SK-N-SH (cell line): ENCODE measurements at regions not wholly inside any gene's neighbourhood (a gene's known extent, or its start where the extent isn't known, plus 50 kb on each side); places are given as distances from the start of the nearest gene placed in this dataset.

Experiments
- CTCF ChIA-PET: fragments of 300-600, 350-600 bp; formaldehyde crosslinking; extraction: SDS; loops from one replicate; lab custom pipeline; 2021; lab: Yijun Ruan, JAX
- POLR2A ChIA-PET: fragments of 350-600 bp; sonication (Branson Sonifier 250); formaldehyde crosslinking; extraction: SDS; loops from one replicate; lab custom pipeline; 2020; ENCODE audit warnings: antibody characterized with exemption, inconsistent platforms; lab: Yijun Ruan, JAX
- DNase-seq: peaks from one replicate; pipeline ENCODE4 v3.0.0; 2012
- H2AFZ ChIP-seq: fragments of 200-600 bp; sonication (generic); 2 replicates; pipeline ENCODE4 v1.8.1; 2016; ENCODE audit warnings: antibody characterized with exemption, mild to moderate bottlenecking, low read depth
- H3F3A ChIP-seq: fragments of 200-600 bp; sonication (generic); replicated peaks from 2 replicates; pipeline ENCODE3; 2016; ENCODE audit warnings: antibody characterized with exemption, mild to moderate bottlenecking; ENCODE audit not compliant: insufficient read depth
- H3K27ac ChIP-seq, 2 experiments: fragments of 200-500 bp in 1 of 2; fragments of 200-600 bp in 1 of 2; sonication (Bioruptor generic) in 1 of 2; sonication (generic), shearing (Covaris generic) in 1 of 2; 2 replicates each; pipeline versions ENCODE4 v1.5.1 to v1.6.1; 2014 to 2016; ENCODE audit warnings: low read depth in 2 of 2, inconsistent platforms in 1 of 2, low read length in 1 of 2, mild to moderate bottlenecking in 1 of 2, mixed read lengths in 1 of 2
- H3K27me3 ChIP-seq: fragments of 200-600 bp; sonication (generic), shearing (Covaris generic); 2 replicates; pipeline ENCODE4 v1.6.1; 2016; ENCODE audit warnings: mixed run types; ENCODE audit not compliant: insufficient read depth
- H3K36me3 ChIP-seq, 2 experiments: fragments of 200-500 bp in 1 of 2; fragments of 200-600 bp in 1 of 2; sonication (Bioruptor generic) in 1 of 2; sonication (generic) in 1 of 2; replicated peaks in 1 of 2; 2 replicates each; pipeline versions ENCODE3 to v1.5.1; 2014 to 2016; ENCODE audit warnings: low read length in 1 of 2, mild to moderate bottlenecking in 1 of 2; ENCODE audit not compliant: insufficient read depth in 2 of 2, control insufficient read depth in 1 of 2
- H3K4me1 ChIP-seq, 2 experiments: fragments of 200-500 bp in 1 of 2; fragments of 200-600 bp in 1 of 2; sonication (Bioruptor generic) in 1 of 2; sonication (generic), shearing (Covaris generic) in 1 of 2; 2 replicates each; pipeline versions ENCODE4 v1.5.1 to v1.6.1; 2014 to 2016; ENCODE audit warnings: low read depth in 1 of 2, low read length in 1 of 2, mixed run types in 1 of 2; ENCODE audit not compliant: insufficient read depth in 2 of 2, control insufficient read depth in 1 of 2
- H3K4me2 ChIP-seq: fragments of 200-600 bp; sonication (generic), shearing (Covaris generic); 2 replicates; pipeline ENCODE4 v1.6.1; 2017; ENCODE audit warnings: mixed run types
- H3K4me3 ChIP-seq, 2 experiments: fragments of 200-500 bp in 1 of 2; fragments of 200-600 bp in 1 of 2; sonication (Bioruptor generic) in 1 of 2; sonication (generic), shearing (Covaris generic) in 1 of 2; 2 replicates each; pipeline versions ENCODE4 v1.5.1 to v1.8.1; 2014 to 2016; ENCODE audit warnings: low read depth in 2 of 2, inconsistent platforms in 1 of 2, low read length in 1 of 2, mild to moderate bottlenecking in 1 of 2, mixed read lengths in 1 of 2, moderate library complexity in 1 of 2
- H3K79me2 ChIP-seq: fragments of 200-600 bp; sonication (generic); 2 replicates; pipeline ENCODE4 v1.8.1; 2017; ENCODE audit warnings: mild to moderate bottlenecking; ENCODE audit not compliant: insufficient read depth
- H3K9ac ChIP-seq: fragments of 200-600 bp; sonication (generic); 2 replicates; pipeline ENCODE4 v1.6.1; 2017; ENCODE audit warnings: mixed run types
- H3K9me2 ChIP-seq: fragments of 200-600 bp; sonication (generic); 2 replicates; pipeline ENCODE4 v1.6.1; 2017; ENCODE audit warnings: mixed run types
- H3K9me3 ChIP-seq: fragments of 200-600 bp; sonication (generic); 2 replicates; pipeline ENCODE4 v1.6.1; 2017; ENCODE audit warnings: mixed run types, mild to moderate bottlenecking, moderate library complexity
- H4K20me1 ChIP-seq: fragments of 200-600 bp; sonication (generic); 2 replicates; pipeline ENCODE4 v1.6.1; 2017; ENCODE audit warnings: mild to moderate bottlenecking, mixed run types; ENCODE audit not compliant: insufficient read depth
- ELF1 ChIP-seq: IDR thresholded peaks from 2 replicates; pipeline ENCODE4 v1.4.0; 2012
- EP300 ChIP-seq, 2 experiments: IDR thresholded peaks; 2 replicates each; pipeline versions ENCODE4 v1.4.0 to v1.6.1; 2012; ENCODE audit warnings: borderline replicate concordance in 1 of 2, low read depth in 1 of 2, low read length in 1 of 2
- EZH2phosphoT487 ChIP-seq: fragments of 200-600 bp; sonication (generic); IDR thresholded peaks from 2 replicates; pipeline ENCODE4 v1.6.1; 2017; ENCODE audit warnings: low read depth, mixed run types, mild to moderate bottlenecking, antibody characterized with exemption, moderate library complexity, borderline replicate concordance
- FOSL2 ChIP-seq: IDR thresholded peaks from 2 replicates; pipeline ENCODE4 v1.4.0; 2012; ENCODE audit warnings: low read depth, mild to moderate bottlenecking, moderate library complexity, borderline replicate concordance
- FOXJ3 ChIP-seq: sonication (generic); formaldehyde crosslinking; IDR thresholded peaks from 2 replicates; pipeline ENCODE4 v1.5.1; 2020; ENCODE audit warnings: mild to moderate bottlenecking, missing genetic modification reagents
- FOXM1 ChIP-seq: IDR thresholded peaks from 2 replicates; pipeline ENCODE4 v1.4.0; 2012; ENCODE audit warnings: low read depth, mild to moderate bottlenecking
- JUND ChIP-seq: IDR thresholded peaks from 2 replicates; pipeline ENCODE4 v1.4.0; 2012
- MAX ChIP-seq: IDR thresholded peaks from 2 replicates; pipeline ENCODE4 v1.4.0; 2012; ENCODE audit warnings: low read depth
- MEF2A ChIP-seq: IDR thresholded peaks from 2 replicates; pipeline ENCODE4 v1.4.0; 2012; ENCODE audit warnings: low read depth, borderline replicate concordance
- MXI1 ChIP-seq: IDR thresholded peaks from 2 replicates; pipeline ENCODE4 v1.6.1; 2012; ENCODE audit warnings: mild to moderate bottlenecking, low read depth, low read length, improper control_type of control experiment
- RCOR1 ChIP-seq: fragments of 150-350 bp; IDR thresholded peaks from 2 replicates; pipeline ENCODE4 v1.6.1; 2017; ENCODE audit warnings: antibody characterized with exemption, low read length
- SIN3A ChIP-seq: IDR thresholded peaks from 2 replicates; pipeline ENCODE4 v1.6.1; 2012; ENCODE audit warnings: low read depth, mild to moderate bottlenecking, low read length, moderate library complexity, borderline replicate concordance
- TAF1 ChIP-seq: IDR thresholded peaks from 2 replicates; pipeline ENCODE4 v1.6.1; 2012; ENCODE audit warnings: low read depth, mild to moderate bottlenecking, low read length, moderate library complexity, borderline replicate concordance
- TCF12 ChIP-seq: IDR thresholded peaks from 2 replicates; pipeline ENCODE4 v1.4.0; 2012
- YY1 ChIP-seq: IDR thresholded peaks from 2 replicates; pipeline ENCODE4 v1.4.0; 2012; ENCODE audit warnings: low read depth, mild to moderate bottlenecking
- ZBTB33 ChIP-seq: IDR thresholded peaks from 2 replicates; pipeline ENCODE4 v1.4.0; 2012; ENCODE audit warnings: low read depth, borderline replicate concordance
- WGBS: methylation state at CpG from one replicate; pipeline ENCODE4 v1.1.6; 2017; ENCODE audit warnings: low lambda C conversion rate; 5-methylcytosine and 5-hydroxymethylcytosine counted together
- TF ChIP-seq, protein P1 (sequence below): fragments of 150-350 bp; IDR thresholded peaks from 2 replicates; pipeline ENCODE4 v1.6.1; 2017; ENCODE audit warnings: antibody characterized with exemption, low read length, low read depth, borderline replicate concordance
- TF ChIP-seq, protein P2 (sequence below): IDR thresholded peaks from 2 replicates; pipeline ENCODE4 v1.4.0; 2012; ENCODE audit warnings: low read depth, borderline replicate concordance
- TF ChIP-seq, protein P3 (sequence below): IDR thresholded peaks from 2 replicates; pipeline ENCODE4 v1.6.1; 2012; ENCODE audit warnings: mild to moderate bottlenecking, low read depth, low read length, moderate library complexity

DNA sequence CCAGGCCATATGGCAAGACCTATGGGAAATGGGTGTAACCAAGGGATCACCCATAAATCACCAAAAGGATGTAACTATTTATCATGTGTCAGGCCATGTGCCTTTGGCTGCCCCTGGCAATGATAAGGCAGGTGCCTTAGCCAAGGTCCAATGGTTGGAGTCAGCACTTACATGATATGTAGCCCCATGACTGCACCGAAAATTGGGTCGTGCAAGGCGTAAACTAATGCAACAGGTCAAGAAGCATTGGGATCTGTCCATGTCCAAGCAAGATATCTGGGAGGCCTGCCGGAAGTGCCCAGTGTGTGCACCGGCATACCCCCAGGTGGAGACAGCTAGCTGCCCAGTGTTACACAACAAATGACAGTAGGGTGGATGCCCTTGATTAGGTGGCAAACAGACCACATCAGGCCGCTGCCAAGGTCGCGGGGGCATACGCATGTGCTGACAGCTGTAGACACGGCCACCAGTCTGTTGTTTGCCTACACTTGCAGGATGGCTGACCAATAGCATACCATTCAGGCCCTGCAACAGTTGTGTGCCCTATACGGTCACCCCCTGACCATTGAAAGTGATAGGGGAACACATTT lies 698.2 kb upstream of the AGA start:
- H3K9me2 ChIP-seq: no peaks in the 10 kb centered on the region
- CTCF ChIA-PET: no interaction called here
- no peaks in the 10 kb centered on the region for H3K36me3 ChIP-seq
- no peaks in the 10 kb centered on the region for H4K20me1 ChIP-seq
- no peak overlapping the region for H3K9ac ChIP-seq
- POLR2A ChIA-PET: no interaction called here
- no peaks in the 10 kb centered on the region for H3K9me3 ChIP-seq
- no peak overlapping the region for H2AFZ ChIP-seq
- TF ChIP-seq EZH2phosphoT487: no peak
- TF ChIP-seq FOSL2: no peak
- TF ChIP-seq JUND: no peak
- TF ChIP-seq RCOR1: no peak
- no peak for TF ChIP-seq TCF12
- TF ChIP-seq SIN3A: no peak
- TF ChIP-seq, protein P1, sequence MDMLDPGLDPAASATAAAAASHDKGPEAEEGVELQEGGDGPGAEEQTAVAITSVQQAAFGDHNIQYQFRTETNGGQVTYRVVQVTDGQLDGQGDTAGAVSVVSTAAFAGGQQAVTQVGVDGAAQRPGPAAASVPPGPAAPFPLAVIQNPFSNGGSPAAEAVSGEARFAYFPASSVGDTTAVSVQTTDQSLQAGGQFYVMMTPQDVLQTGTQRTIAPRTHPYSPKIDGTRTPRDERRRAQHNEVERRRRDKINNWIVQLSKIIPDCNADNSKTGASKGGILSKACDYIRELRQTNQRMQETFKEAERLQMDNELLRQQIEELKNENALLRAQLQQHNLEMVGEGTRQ: no peak
- 21% methylated on average over 9 of the region's 11 CpGs for WGBS
- no peaks in the 10 kb centered on the region for H3K4me1 ChIP-seq
- no peaks in the 10 kb centered on the region for H3K27me3 ChIP-seq
- DNase-seq: no peak
- no peak overlapping the region for H3K27ac ChIP-seq
- no peaks in the 10 kb centered on the region for H3F3A ChIP-seq
- H3K4me2 ChIP-seq: no peak overlapping the region
- no peak overlapping the region for H3K4me3 ChIP-seq
- H3K79me2 ChIP-seq: no peaks in the 10 kb centered on the region

DNA sequence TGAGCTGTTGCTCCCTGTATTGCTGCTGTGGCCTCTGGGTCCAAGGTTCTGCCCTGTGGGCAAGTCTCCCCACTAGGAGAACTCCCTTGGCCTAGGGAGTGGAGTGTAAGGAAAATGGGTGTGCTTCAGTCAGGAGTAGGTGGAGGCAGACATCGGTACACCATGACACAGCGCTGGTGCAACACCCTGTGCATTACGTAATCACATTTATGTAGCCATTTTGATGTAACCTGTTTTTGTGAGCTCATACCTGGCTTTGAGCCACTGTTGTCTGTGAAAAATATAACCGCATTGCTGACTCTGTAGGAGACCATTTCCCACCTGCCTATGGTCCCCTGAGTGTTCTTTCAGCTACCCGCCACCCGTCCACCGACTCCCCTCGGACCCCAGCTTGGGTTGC lies 700.5 kb upstream of the AGA start:
- POLR2A ChIA-PET: no interaction called here
- Histone ChIP-seq H4K20me1 (no peaks in the 10 kb centered on the region), H3K36me3 (no peaks in the 10 kb centered on the region), H3K9ac (no peak overlapping the region), H3K9me2 (no peaks in the 10 kb centered on the region), H3K27ac (no peak overlapping the region), H3F3A (no peaks in the 10 kb centered on the region), H3K4me2 (no peak overlapping the region), H3K4me1 (no peaks in the 10 kb centered on the region), H3K27me3 (no peaks in the 10 kb centered on the region), H3K4me3 (no peak overlapping the region), H2AFZ (no peak overlapping the region), H3K79me2 (no peaks in the 10 kb centered on the region), H3K9me3 (no peaks in the 10 kb centered on the region)
- DNase-seq: no peak
- CTCF ChIA-PET: no interaction called here
- WGBS: 5% methylated on average over 7 of the region's 8 CpGs
- TF ChIP-seq, protein P1: no peak
- TF ChIP-seq MXI1: no peak
- no peak for TF ChIP-seq ELF1
- TF ChIP-seq, protein P2, sequence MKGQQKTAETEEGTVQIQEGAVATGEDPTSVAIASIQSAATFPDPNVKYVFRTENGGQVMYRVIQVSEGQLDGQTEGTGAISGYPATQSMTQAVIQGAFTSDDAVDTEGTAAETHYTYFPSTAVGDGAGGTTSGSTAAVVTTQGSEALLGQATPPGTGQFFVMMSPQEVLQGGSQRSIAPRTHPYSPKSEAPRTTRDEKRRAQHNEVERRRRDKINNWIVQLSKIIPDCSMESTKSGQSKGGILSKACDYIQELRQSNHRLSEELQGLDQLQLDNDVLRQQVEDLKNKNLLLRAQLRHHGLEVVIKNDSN: no peak
- TF ChIP-seq TAF1: no peak
- TF ChIP-seq, protein P3, sequence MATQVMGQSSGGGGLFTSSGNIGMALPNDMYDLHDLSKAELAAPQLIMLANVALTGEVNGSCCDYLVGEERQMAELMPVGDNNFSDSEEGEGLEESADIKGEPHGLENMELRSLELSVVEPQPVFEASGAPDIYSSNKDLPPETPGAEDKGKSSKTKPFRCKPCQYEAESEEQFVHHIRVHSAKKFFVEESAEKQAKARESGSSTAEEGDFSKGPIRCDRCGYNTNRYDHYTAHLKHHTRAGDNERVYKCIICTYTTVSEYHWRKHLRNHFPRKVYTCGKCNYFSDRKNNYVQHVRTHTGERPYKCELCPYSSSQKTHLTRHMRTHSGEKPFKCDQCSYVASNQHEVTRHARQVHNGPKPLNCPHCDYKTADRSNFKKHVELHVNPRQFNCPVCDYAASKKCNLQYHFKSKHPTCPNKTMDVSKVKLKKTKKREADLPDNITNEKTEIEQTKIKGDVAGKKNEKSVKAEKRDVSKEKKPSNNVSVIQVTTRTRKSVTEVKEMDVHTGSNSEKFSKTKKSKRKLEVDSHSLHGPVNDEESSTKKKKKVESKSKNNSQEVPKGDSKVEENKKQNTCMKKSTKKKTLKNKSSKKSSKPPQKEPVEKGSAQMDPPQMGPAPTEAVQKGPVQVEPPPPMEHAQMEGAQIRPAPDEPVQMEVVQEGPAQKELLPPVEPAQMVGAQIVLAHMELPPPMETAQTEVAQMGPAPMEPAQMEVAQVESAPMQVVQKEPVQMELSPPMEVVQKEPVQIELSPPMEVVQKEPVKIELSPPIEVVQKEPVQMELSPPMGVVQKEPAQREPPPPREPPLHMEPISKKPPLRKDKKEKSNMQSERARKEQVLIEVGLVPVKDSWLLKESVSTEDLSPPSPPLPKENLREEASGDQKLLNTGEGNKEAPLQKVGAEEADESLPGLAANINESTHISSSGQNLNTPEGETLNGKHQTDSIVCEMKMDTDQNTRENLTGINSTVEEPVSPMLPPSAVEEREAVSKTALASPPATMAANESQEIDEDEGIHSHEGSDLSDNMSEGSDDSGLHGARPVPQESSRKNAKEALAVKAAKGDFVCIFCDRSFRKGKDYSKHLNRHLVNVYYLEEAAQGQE: no peak
- no peak for TF ChIP-seq RCOR1
- no peak for TF ChIP-seq FOXM1
- no peak for TF ChIP-seq MEF2A
- TF ChIP-seq TCF12: no peak
- no peak for TF ChIP-seq EP300 (IDR thresholded peaks at IDR 0.05; ENCODE audit: borderline replicate concordance in 1 of 2, low read depth in 1 of 2, low read length in 1 of 2)
- no peak for TF ChIP-seq MAX
- no peak for TF ChIP-seq YY1
- TF ChIP-seq SIN3A: no peak
- TF ChIP-seq ZBTB33: no peak
- no peak for TF ChIP-seq FOSL2
- no peak for TF ChIP-seq FOXJ3 (CRISPR knock-in tag)
